OCI-LY7 (cell line): ENCODE measurements at regions not wholly inside any gene's neighbourhood (a gene's known extent, or its start where the extent isn't known, plus 50 kb on each side); places are given as distances from the start of the nearest gene placed in this dataset.

ENCODE experiments used
- EZH2phosphoT487 ChIP-seq: fragments of 200-600 bp; sonication (generic); IDR thresholded peaks from 2 replicates; pipeline ENCODE4 v1.6.1; 2018; ENCODE audit warnings: low read depth, borderline replicate concordance, mild to moderate bottlenecking, mixed run types, antibody characterized with exemption, low read length, moderate library complexity, mixed read lengths
- TF ChIP-seq, protein P1 (sequence below): fragments of 200-600 bp; sonication (generic); conservative IDR thresholded peaks from 2 replicates; pipeline ENCODE4 v1.5.1; 2014; ENCODE audit warnings: mild to moderate bottlenecking, antibody characterized with exemption, low read length, moderate library complexity, mixed read lengths

DNA sequence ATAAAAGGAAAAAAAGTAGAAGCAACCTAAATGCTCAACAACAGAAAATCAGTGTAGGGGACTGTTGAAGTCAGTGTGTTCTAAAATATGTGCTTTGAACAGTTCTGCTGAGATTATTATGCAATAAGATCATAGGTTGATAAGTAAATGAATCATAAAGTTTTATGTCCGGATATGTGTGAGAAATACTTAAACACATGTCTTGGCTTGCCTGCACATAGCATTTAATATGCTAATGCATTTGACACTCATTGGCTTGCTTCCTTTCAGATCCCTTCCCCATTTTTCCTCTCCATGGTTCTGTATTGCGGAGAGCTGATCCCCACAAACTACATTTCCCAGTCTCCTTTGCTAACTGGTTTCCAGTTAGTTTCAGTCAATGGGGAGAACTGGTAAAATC, 573.8 kb upstream of the TBX3 start:
- TF ChIP-seq, protein P1, sequence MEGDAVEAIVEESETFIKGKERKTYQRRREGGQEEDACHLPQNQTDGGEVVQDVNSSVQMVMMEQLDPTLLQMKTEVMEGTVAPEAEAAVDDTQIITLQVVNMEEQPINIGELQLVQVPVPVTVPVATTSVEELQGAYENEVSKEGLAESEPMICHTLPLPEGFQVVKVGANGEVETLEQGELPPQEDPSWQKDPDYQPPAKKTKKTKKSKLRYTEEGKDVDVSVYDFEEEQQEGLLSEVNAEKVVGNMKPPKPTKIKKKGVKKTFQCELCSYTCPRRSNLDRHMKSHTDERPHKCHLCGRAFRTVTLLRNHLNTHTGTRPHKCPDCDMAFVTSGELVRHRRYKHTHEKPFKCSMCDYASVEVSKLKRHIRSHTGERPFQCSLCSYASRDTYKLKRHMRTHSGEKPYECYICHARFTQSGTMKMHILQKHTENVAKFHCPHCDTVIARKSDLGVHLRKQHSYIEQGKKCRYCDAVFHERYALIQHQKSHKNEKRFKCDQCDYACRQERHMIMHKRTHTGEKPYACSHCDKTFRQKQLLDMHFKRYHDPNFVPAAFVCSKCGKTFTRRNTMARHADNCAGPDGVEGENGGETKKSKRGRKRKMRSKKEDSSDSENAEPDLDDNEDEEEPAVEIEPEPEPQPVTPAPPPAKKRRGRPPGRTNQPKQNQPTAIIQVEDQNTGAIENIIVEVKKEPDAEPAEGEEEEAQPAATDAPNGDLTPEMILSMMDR = no peak
- TF ChIP-seq EZH2phosphoT487 = no peak
